ENCODE measurements at regions not wholly inside any gene's neighbourhood (a gene's known extent, or its start where the extent isn't known, plus 50 kb on each side); places are given as distances from the start of the nearest gene placed in this dataset.
A peak's percentile ranks its signal among the peaks of the same experiment; 100 is the strongest.

DNA sequence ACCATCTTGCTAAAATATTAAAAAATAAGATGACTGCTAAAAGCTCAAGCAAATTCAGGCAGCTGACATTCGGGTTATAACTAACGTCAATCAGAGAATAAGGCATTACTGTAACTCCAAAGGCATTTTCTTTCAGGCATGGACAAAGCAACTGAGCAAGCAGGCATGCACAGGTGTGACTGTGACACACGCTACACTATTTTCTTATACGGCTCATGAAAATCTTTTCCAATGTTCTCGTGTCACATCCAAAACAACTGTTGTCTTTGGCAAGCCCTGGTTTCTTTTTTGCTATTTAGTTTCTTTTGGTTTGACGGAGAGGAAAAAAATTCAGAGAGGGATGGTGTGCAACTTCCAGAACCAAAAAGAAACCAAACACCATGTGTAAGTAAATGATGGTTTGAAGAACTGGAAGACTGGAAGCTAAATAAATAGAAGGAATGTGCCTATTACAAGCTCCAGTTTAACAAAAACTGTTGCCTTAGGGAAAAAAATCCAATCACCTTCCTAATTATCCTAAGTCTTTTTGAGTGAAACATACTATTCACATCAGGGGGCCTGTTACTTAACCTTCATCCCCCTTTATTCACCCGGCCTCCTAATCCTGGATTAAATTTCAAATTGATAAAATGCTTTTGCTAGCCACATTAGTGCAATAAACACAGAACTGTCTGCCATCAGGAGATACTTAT is 277.6 kb downstream of the PSAT1 start:
- no peaks in the 10 kb centered on the region for H3K27me3 ChIP-seq (replicated peaks in 1 of 4; ENCODE audit: control insufficient read depth in 3 of 4, extremely low read depth in 1 of 4, insufficient read depth in 3 of 4, low read length in 3 of 4)
- H2BK5ac ChIP-seq (ENCODE audit: low read depth, low read length), result no peak overlapping the region
- H3K4me3 ChIP-seq (ENCODE audit: extremely low read depth in 1 of 4, insufficient read depth in 2 of 4, low read depth in 3 of 4, low read length in 4 of 4), result no peak overlapping the region
- no peak overlapping the region for H3K18ac ChIP-seq (ENCODE audit: extremely low read depth, low read length)
- H3K14ac ChIP-seq (ENCODE audit: insufficient read length), result no peak overlapping the region
- no peaks in the 10 kb centered on the region for H3K23me2 ChIP-seq (ENCODE audit: low read depth, low read length)
- ChIA-PET POLR2A (ENCODE audit: partially characterized antibody) (no interaction called here), CTCF (ENCODE audit: partially characterized antibody) (interaction anchor here (0.6 kb wide), 1 partner anchor 113 kb away, joined by 4 read pairs; no protein-coding TSS in a partner anchor)
- no peak overlapping the region for H4K8ac ChIP-seq (ENCODE audit: extremely low read depth, insufficient read depth, low read length)
- H2BK15ac ChIP-seq (ENCODE audit: low read length), result peak overlapping the region; percentile 33; the same call in 1 of the 2 replicates
- H2BK120ac ChIP-seq (replicated peaks; ENCODE audit: low read depth, low read length), result no peak overlapping the region
- DNase-seq (ENCODE audit: low read depth in 1 of 2, low spot score in 2 of 2) (no peak), FAIRE-seq (peak; percentile 28)
- H4K91ac ChIP-seq (replicated peaks; ENCODE audit: insufficient read length, low read length), result no peak overlapping the region
- no peaks in the 10 kb centered on the region for H3K36me3 ChIP-seq (ENCODE audit: control insufficient read depth in 2 of 4, insufficient read depth in 4 of 4, low read length in 3 of 4)
- H4K20me1 ChIP-seq (replicated peaks in 1 of 2; ENCODE audit: control insufficient read depth in 1 of 2, insufficient read depth in 2 of 2, low read length in 2 of 2), result no peaks in the 10 kb centered on the region
- H3K9me3 ChIP-seq (ENCODE audit: insufficient read depth in 2 of 2, low read depth in 1 of 2, low read length in 1 of 2), result no peaks in the 10 kb centered on the region
- no peak overlapping the region for H2AK5ac ChIP-seq (ENCODE audit: low read depth, low read length)
- H3K27ac ChIP-seq (ENCODE audit: low read depth, low read length), result no peak overlapping the region
- no peaks in the 10 kb centered on the region for H3K79me1 ChIP-seq (ENCODE audit: low read depth, low read length)
- no peak overlapping the region for H4K5ac ChIP-seq (ENCODE audit: insufficient read length, low read depth, low read length)
- H3K4ac ChIP-seq (replicated peaks; ENCODE audit: insufficient read length, low read depth, low read length), result no peak overlapping the region
- H2BK12ac ChIP-seq (ENCODE audit: low read depth, low read length), result no peak overlapping the region
- H3K4me2 ChIP-seq (ENCODE audit: insufficient read depth in 1 of 2, low read depth in 2 of 2, low read length in 2 of 2), result no peak overlapping the region
- H3K23ac ChIP-seq (ENCODE audit: insufficient read length), result no peak overlapping the region
- no peaks in the 10 kb centered on the region for H3K79me2 ChIP-seq (ENCODE audit: control insufficient read depth in 1 of 2, insufficient read depth in 2 of 2, low read length in 2 of 2)
- H3K4me1 ChIP-seq (replicated peaks in 1 of 4; ENCODE audit: control insufficient read depth in 3 of 4, insufficient read depth in 4 of 4, low read length in 3 of 4), result peaks cover 0 to 7% (median 6%) of the 10 kb centered on the region in 4 experiments; a peak in 3 of 7 replicates
- no peak overlapping the region for H3K9ac ChIP-seq (replicated peaks in 1 of 4; ENCODE audit: extremely low read depth in 1 of 4, low read depth in 3 of 4, low read length in 3 of 4)
- no peak overlapping the region for H3K56ac ChIP-seq (replicated peaks; ENCODE audit: insufficient read length, low read depth, low read length)
- no peak overlapping the region for H2BK20ac ChIP-seq (ENCODE audit: low read length)
- no peak overlapping the region for H2AFZ ChIP-seq (ENCODE audit: low read length)
- 82% methylated on average over 7 of the region's 7 CpGs; no CpG with 5 or more reads in 1 of the 2 experiments for WGBS, 2 experiments (ENCODE audit: extremely low coverage in 1 of 2, insufficient coverage in 1 of 2, insufficient read length in 1 of 2, insufficient replicate concordance in 2 of 2, low coverage in 1 of 2, low lambda C conversion rate in 2 of 2, missing lambda C conversion rate in 1 of 2)
- TF ChIP-seq RXRA (IDR thresholded peaks at IDR 0.05; ENCODE audit: insufficient read depth, low read depth, low read length) (no peak), SIX5 (IDR thresholded peaks at IDR 0.05; ENCODE audit: low read depth, low read length) (no peak), TCF12 (IDR thresholded peaks at IDR 0.05; ENCODE audit: low read depth, low read length) (no peak), RAD21 (IDR thresholded peaks at IDR 0.05 in 1 of 2, conservative IDR thresholded peaks at IDR 0.05 in 1 of 2; ENCODE audit: low read depth in 2 of 2, low read length in 2 of 2) (no peak), SUZ12 (IDR thresholded peaks at IDR 0.05; ENCODE audit: low read length) (no peak), TAF1 (IDR thresholded peaks at IDR 0.05; ENCODE audit: low read depth, low read length) (no peak), GABPA (IDR thresholded peaks at IDR 0.05; ENCODE audit: borderline replicate concordance, insufficient read depth, low read length) (no peak), YY1 (IDR thresholded peaks at IDR 0.05; ENCODE audit: low read depth, low read length) (no peak), POU5F1 (IDR thresholded peaks at IDR 0.05; ENCODE audit: low read depth, low read length) (no peak), KDM4A (IDR thresholded peaks at IDR 0.05; ENCODE audit: low read depth, low read length, severe bottlenecking) (no peak), ZNF274 (IDR thresholded peaks at IDR 0.05; ENCODE audit: borderline replicate concordance, extremely low read depth, low read length) (no peak), BCL11A (IDR thresholded peaks at IDR 0.05; ENCODE audit: low read depth in 2 of 2, low read length in 2 of 2) (no peak)
- TF ChIP-seq, protein P1, sequence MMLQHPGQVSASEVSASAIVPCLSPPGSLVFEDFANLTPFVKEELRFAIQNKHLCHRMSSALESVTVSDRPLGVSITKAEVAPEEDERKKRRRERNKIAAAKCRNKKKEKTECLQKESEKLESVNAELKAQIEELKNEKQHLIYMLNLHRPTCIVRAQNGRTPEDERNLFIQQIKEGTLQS (IDR thresholded peaks at IDR 0.05; ENCODE audit: insufficient read depth, low read depth, low read length), result no peak
